Right lobe of liver (tissue), 4 donors: ENCODE measurements at regions not wholly inside any gene's neighbourhood (a gene's known extent, or its start where the extent isn't known, plus 50 kb on each side); places are given as distances from the start of the nearest gene placed in this dataset.

ENCODE experiments used
- POLR2A ChIP-seq: fragments of 450-650 bp; IDR thresholded peaks from one replicate; pipeline ENCODE4 v1.6.1; 2017; ENCODE audit warnings: antibody characterized with exemption, mild to moderate bottlenecking
- TF ChIP-seq, protein P1 (sequence below), 4 donors: fragments of 200-600 bp in 3 of 4; fragments of 450-650 bp in 1 of 4; IDR thresholded peaks; one replicate each; pipeline versions ENCODE4 v1.5.1 to v1.8.0; 2016 to 2022; ENCODE audit warnings: antibody characterized with exemption in 4 of 4, mild to moderate bottlenecking in 2 of 4
- donor health status: DM: no; HTN: no; CAD: no.
- donor health status: DM: no; HTN: no; CAD: no.
- donor health status: DM: no; HTN: yes; CAD: no.

- TF ChIP-seq POLR2A, result no peak
- TF ChIP-seq, protein P1, sequence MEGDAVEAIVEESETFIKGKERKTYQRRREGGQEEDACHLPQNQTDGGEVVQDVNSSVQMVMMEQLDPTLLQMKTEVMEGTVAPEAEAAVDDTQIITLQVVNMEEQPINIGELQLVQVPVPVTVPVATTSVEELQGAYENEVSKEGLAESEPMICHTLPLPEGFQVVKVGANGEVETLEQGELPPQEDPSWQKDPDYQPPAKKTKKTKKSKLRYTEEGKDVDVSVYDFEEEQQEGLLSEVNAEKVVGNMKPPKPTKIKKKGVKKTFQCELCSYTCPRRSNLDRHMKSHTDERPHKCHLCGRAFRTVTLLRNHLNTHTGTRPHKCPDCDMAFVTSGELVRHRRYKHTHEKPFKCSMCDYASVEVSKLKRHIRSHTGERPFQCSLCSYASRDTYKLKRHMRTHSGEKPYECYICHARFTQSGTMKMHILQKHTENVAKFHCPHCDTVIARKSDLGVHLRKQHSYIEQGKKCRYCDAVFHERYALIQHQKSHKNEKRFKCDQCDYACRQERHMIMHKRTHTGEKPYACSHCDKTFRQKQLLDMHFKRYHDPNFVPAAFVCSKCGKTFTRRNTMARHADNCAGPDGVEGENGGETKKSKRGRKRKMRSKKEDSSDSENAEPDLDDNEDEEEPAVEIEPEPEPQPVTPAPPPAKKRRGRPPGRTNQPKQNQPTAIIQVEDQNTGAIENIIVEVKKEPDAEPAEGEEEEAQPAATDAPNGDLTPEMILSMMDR (IDR thresholded peaks at IDR 0.05), result no peak
Measured at GRCh38 chr13:83958531-83958930, 76.3 kb upstream of the SLITRK1 start.
